GM23338 (cell line): ENCODE measurements at regions not wholly inside any gene's neighbourhood (a gene's known extent, or its start where the extent isn't known, plus 50 kb on each side); places are given as distances from the start of the nearest gene placed in this dataset.

Experiments used
- ATAC-seq: fragments of 200-7000 bp; cut with Tn5 transposase; 3 replicates; pipeline ENCODE4 v1.9.1; 2020
- DNase-seq: peaks from one replicate; pipeline ENCODE4 v3.0.0-alpha.2; 2015; ENCODE audit warnings: low spot score
- H2AFZ ChIP-seq: fragments of 200-600 bp; sonication (generic); 2 replicates; pipeline ENCODE4 v1.8.0; 2016; ENCODE audit warnings: antibody characterized with exemption, mild to moderate bottlenecking, moderate library complexity
- H3F3A ChIP-seq: fragments of 200-600 bp; sonication (generic); replicated peaks from 2 replicates; pipeline ENCODE4 v1.8.0; 2017; ENCODE audit warnings: antibody characterized with exemption, mixed run types, low read depth
- H3K27ac ChIP-seq: fragments of 200-600 bp; sonication (generic); 2 replicates; pipeline ENCODE4 v1.6.1; 2016; ENCODE audit warnings: low read depth
- H3K27me3 ChIP-seq: fragments of 200-600 bp; sonication (generic); 2 replicates; pipeline ENCODE4 v1.8.0; 2016; ENCODE audit warnings: mild to moderate bottlenecking, mixed run types, moderate library complexity; ENCODE audit not compliant: insufficient read depth
- H3K36me3 ChIP-seq: fragments of 200-600 bp; sonication (generic); 2 replicates; pipeline ENCODE4 v1.8.0; 2016; ENCODE audit warnings: mild to moderate bottlenecking; ENCODE audit not compliant: insufficient read depth
- H3K4me1 ChIP-seq: fragments of 200-600 bp; sonication (generic); 2 replicates; pipeline ENCODE4 v1.8.0; 2016; ENCODE audit warnings: mild to moderate bottlenecking, moderate library complexity; ENCODE audit not compliant: insufficient read depth
- H3K4me2 ChIP-seq: fragments of 200-600 bp; sonication (generic); 2 replicates; pipeline ENCODE4 v1.7.1; 2017; ENCODE audit warnings: mixed run types
- H3K4me3 ChIP-seq: fragments of 200-600 bp; sonication (generic); 2 replicates; pipeline ENCODE4 v1.6.1; 2016; ENCODE audit warnings: mixed run types
- H3K79me2 ChIP-seq: fragments of 200-600 bp; sonication (generic); replicated peaks from 2 replicates; pipeline ENCODE4 v1.8.0; 2017; ENCODE audit warnings: mild to moderate bottlenecking; ENCODE audit not compliant: insufficient read depth
- H3K9me2 ChIP-seq: fragments of 200-600 bp; sonication (generic); 2 replicates; pipeline ENCODE4 v1.8.0; 2017; ENCODE audit not compliant: insufficient read depth
- H4K20me1 ChIP-seq: fragments of 200-600 bp; sonication (generic); replicated peaks from 2 replicates; pipeline ENCODE4 v1.8.0; 2017; ENCODE audit warnings: mild to moderate bottlenecking; ENCODE audit not compliant: insufficient read depth
- H3K27ac Mint-ChIP-seq: 2 replicates; pipeline ENCODE4 v1.8.0; 2020; ENCODE audit warnings: inconsistent platforms, mild to moderate bottlenecking, moderate library complexity, mixed read lengths
- H3K27me3 Mint-ChIP-seq: 3 replicates; pipeline ENCODE4 v1.8.0; 2022; ENCODE audit warnings: low read depth, mild to moderate bottlenecking, moderate library complexity, mixed read lengths, inconsistent platforms; ENCODE audit not compliant: insufficient read depth, poor library complexity
- H3K36me3 Mint-ChIP-seq: 3 replicates; pipeline ENCODE4 v1.8.0; 2021; ENCODE audit warnings: low read depth, mild to moderate bottlenecking, inconsistent platforms, moderate library complexity, mixed read lengths
- H3K4me1 Mint-ChIP-seq: 3 replicates; pipeline ENCODE4 v1.8.0; 2020; ENCODE audit warnings: mild to moderate bottlenecking, inconsistent platforms, mixed read lengths
- H3K4me3 Mint-ChIP-seq: 3 replicates; pipeline ENCODE4 v1.8.0; 2021; ENCODE audit warnings: moderate library complexity, mild to moderate bottlenecking, inconsistent platforms, mixed read lengths
- H3K9me3 Mint-ChIP-seq: 3 replicates; pipeline ENCODE4 v1.8.0; 2020; ENCODE audit warnings: moderate library complexity, mild to moderate bottlenecking, inconsistent platforms, mixed read lengths
- CREB1 ChIP-seq: fragments of 250-450 bp; sonication (Bioruptor Pico); IDR thresholded peaks from 2 replicates; pipeline ENCODE4 v1.5.0; 2020; ENCODE audit warnings: low read depth, mild to moderate bottlenecking, moderate library complexity
- CTCF ChIP-seq, 2 experiments: fragments of 200-600 bp in 1 of 2; sonication (generic) in 1 of 2; conservative IDR thresholded peaks; 2 replicates each; pipeline versions ENCODE4 v1.5.1 to v1.6.1; 2016 to 2017; ENCODE audit warnings: antibody characterized with exemption in 2 of 2, low read depth in 2 of 2, mild to moderate bottlenecking in 2 of 2, moderate library complexity in 1 of 2
- ETS1 ChIP-seq: IDR thresholded peaks from 2 replicates; pipeline ENCODE4 v1.6.1; 2016; ENCODE audit warnings: antibody characterized with exemption
- EZH2 ChIP-seq: fragments of 200-600 bp; sonication (generic); IDR thresholded peaks from one replicate; pipeline ENCODE4 v1.8.0; 2017; ENCODE audit warnings: antibody characterized with exemption, mild to moderate bottlenecking, low read depth; ENCODE audit not compliant: unreplicated experiment
- EZH2phosphoT487 ChIP-seq: fragments of 200-600 bp; sonication (generic); IDR thresholded peaks from one replicate; pipeline ENCODE4 v1.8.1; 2018; ENCODE audit warnings: antibody characterized with exemption; ENCODE audit not compliant: unreplicated experiment
- JUNB ChIP-seq: IDR thresholded peaks from one replicate; pipeline ENCODE4 v1.6.1; 2016; ENCODE audit warnings: antibody characterized with exemption; ENCODE audit not compliant: unreplicated experiment
- NANOG ChIP-seq: IDR thresholded peaks from 2 replicates; pipeline ENCODE4 v1.6.1; 2016; ENCODE audit warnings: antibody characterized with exemption, borderline replicate concordance
- POLR2AphosphoS5 ChIP-seq: IDR thresholded peaks from 2 replicates; pipeline ENCODE4 v1.6.1; 2016; ENCODE audit warnings: antibody characterized with exemption, low read depth
- STAT1 ChIP-seq: IDR thresholded peaks from one replicate; pipeline ENCODE4 v1.6.1; 2016; ENCODE audit warnings: antibody characterized with exemption; ENCODE audit not compliant: unreplicated experiment
- ZNF114 ChIP-seq: fragments of 250-450 bp; sonication (Bioruptor Pico); IDR thresholded peaks from 2 replicates; pipeline ENCODE4 v1.5.0; 2020; ENCODE audit warnings: mild to moderate bottlenecking, moderate library complexity
- ZNF331 ChIP-seq: fragments of 250-450 bp; sonication (Bioruptor Pico); IDR thresholded peaks from 2 replicates; pipeline ENCODE4 v1.5.0; 2020; ENCODE audit warnings: low read depth, mild to moderate bottlenecking, moderate library complexity
- TF ChIP-seq, protein P1 (sequence below): IDR thresholded peaks from one replicate; pipeline ENCODE4 v1.6.1; 2018; ENCODE audit warnings: antibody characterized with exemption; ENCODE audit not compliant: unreplicated experiment
- TF ChIP-seq, protein P2 (sequence below): fragments of 250-450 bp; sonication (Bioruptor Pico); IDR thresholded peaks from 2 replicates; pipeline ENCODE4 v1.5.0; 2020; ENCODE audit warnings: mild to moderate bottlenecking, moderate library complexity

GRCh38 chrX:39456894-39457604, 640.7 kb downstream of the BCOR start:
- ATAC-seq (no peak), DNase-seq (no peak)
- TF ChIP-seq STAT1 (no peak), CTCF (conservative IDR thresholded peaks at IDR 0.05; ENCODE audit: low read depth in 2 of 2) (no peak), ETS1 (no peak), JUNB (no peak), EZH2phosphoT487 (no peak), CREB1 (CRISPR knock-in tag) (no peak), ZNF114 (CRISPR knock-in tag) (no peak), POLR2AphosphoS5 (no peak), EZH2 (no peak), NANOG (no peak), ZNF331 (CRISPR knock-in tag) (no peak)
- TF ChIP-seq, protein P1, sequence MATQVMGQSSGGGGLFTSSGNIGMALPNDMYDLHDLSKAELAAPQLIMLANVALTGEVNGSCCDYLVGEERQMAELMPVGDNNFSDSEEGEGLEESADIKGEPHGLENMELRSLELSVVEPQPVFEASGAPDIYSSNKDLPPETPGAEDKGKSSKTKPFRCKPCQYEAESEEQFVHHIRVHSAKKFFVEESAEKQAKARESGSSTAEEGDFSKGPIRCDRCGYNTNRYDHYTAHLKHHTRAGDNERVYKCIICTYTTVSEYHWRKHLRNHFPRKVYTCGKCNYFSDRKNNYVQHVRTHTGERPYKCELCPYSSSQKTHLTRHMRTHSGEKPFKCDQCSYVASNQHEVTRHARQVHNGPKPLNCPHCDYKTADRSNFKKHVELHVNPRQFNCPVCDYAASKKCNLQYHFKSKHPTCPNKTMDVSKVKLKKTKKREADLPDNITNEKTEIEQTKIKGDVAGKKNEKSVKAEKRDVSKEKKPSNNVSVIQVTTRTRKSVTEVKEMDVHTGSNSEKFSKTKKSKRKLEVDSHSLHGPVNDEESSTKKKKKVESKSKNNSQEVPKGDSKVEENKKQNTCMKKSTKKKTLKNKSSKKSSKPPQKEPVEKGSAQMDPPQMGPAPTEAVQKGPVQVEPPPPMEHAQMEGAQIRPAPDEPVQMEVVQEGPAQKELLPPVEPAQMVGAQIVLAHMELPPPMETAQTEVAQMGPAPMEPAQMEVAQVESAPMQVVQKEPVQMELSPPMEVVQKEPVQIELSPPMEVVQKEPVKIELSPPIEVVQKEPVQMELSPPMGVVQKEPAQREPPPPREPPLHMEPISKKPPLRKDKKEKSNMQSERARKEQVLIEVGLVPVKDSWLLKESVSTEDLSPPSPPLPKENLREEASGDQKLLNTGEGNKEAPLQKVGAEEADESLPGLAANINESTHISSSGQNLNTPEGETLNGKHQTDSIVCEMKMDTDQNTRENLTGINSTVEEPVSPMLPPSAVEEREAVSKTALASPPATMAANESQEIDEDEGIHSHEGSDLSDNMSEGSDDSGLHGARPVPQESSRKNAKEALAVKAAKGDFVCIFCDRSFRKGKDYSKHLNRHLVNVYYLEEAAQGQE, result no peak
- TF ChIP-seq, protein P2, sequence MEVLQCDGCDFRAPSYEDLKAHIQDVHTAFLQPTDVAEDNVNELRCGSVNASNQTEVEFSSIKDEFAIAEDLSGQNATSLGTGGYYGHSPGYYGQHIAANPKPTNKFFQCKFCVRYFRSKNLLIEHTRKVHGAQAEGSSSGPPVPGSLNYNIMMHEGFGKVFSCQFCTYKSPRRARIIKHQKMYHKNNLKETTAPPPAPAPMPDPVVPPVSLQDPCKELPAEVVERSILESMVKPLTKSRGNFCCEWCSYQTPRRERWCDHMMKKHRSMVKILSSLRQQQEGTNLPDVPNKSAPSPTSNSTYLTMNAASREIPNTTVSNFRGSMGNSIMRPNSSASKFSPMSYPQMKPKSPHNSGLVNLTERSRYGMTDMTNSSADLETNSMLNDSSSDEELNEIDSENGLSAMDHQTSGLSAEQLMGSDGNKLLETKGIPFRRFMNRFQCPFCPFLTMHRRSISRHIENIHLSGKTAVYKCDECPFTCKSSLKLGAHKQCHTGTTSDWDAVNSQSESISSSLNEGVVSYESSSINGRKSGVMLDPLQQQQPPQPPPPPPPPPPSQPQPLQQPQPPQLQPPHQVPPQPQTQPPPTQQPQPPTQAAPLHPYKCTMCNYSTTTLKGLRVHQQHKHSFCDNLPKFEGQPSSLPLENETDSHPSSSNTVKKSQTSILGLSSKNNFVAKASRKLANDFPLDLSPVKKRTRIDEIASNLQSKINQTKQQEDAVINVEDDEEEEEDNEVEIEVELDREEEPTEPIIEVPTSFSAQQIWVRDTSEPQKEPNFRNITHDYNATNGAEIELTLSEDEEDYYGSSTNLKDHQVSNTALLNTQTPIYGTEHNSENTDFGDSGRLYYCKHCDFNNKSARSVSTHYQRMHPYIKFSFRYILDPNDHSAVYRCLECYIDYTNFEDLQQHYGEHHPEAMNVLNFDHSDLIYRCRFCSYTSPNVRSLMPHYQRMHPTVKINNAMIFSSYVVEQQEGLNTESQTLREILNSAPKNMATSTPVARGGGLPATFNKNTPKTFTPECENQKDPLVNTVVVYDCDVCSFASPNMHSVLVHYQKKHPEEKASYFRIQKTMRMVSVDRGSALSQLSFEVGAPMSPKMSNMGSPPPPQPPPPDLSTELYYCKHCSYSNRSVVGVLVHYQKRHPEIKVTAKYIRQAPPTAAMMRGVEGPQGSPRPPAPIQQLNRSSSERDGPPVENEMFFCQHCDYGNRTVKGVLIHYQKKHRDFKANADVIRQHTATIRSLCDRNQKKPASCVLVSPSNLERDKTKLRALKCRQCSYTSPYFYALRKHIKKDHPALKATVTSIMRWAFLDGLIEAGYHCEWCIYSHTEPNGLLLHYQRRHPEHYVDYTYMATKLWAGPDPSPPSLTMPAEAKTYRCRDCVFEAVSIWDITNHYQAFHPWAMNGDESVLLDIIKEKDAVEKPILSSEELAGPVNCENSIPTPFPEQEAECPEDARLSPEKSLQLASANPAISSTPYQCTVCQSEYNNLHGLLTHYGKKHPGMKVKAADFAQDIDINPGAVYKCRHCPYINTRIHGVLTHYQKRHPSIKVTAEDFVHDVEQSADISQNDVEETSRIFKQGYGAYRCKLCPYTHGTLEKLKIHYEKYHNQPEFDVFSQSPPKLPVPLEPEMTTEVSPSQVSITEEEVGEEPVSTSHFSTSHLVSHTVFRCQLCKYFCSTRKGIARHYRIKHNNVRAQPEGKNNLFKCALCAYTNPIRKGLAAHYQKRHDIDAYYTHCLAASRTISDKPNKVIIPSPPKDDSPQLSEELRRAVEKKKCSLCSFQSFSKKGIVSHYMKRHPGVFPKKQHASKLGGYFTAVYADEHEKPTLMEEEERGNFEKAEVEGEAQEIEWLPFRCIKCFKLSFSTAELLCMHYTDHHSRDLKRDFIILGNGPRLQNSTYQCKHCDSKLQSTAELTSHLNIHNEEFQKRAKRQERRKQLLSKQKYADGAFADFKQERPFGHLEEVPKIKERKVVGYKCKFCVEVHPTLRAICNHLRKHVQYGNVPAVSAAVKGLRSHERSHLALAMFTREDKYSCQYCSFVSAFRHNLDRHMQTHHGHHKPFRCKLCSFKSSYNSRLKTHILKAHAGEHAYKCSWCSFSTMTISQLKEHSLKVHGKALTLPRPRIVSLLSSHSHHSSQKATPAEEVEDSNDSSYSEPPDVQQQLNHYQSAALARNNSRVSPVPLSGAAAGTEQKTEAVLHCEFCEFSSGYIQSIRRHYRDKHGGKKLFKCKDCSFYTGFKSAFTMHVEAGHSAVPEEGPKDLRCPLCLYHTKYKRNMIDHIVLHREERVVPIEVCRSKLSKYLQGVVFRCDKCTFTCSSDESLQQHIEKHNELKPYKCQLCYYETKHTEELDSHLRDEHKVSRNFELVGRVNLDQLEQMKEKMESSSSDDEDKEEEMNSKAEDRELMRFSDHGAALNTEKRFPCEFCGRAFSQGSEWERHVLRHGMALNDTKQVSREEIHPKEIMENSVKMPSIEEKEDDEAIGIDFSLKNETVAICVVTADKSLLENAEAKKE (CRISPR knock-in tag), result no peak
- Mint-ChIP-seq H3K4me3 (no peak overlapping the region), H3K27me3 (peaks cover 4% of the 10 kb centered on the region), H3K4me1 (no peaks in the 10 kb centered on the region), H3K27ac (no peak overlapping the region), H3K36me3 (no peaks in the 10 kb centered on the region; the same call in 1 of the 3 replicates), H3K9me3 (peaks cover 7% of the 10 kb centered on the region; the same call in 1 of the 3 replicates)
- Histone ChIP-seq H3K27me3 (no peaks in the 10 kb centered on the region), H4K20me1 (no peaks in the 10 kb centered on the region), H3K4me3 (no peak overlapping the region), H2AFZ (no peak overlapping the region), H3F3A (no peaks in the 10 kb centered on the region), H3K4me1 (no peaks in the 10 kb centered on the region), H3K36me3 (no peaks in the 10 kb centered on the region), H3K9me2 (no peaks in the 10 kb centered on the region), H3K4me2 (no peak overlapping the region), H3K27ac (no peak overlapping the region), H3K79me2 (no peaks in the 10 kb centered on the region)
